Effector memory CD4-positive, alpha-beta T cell (primary cell): ENCODE measurements at regions not wholly inside any gene's neighbourhood (a gene's known extent, or its start where the extent isn't known, plus 50 kb on each side); places are given as distances from the start of the nearest gene placed in this dataset.

Source experiments
- DNase-seq, 3 donors: peaks; one replicate each; pipeline ENCODE4 v3.0.0-alpha.2; 2020
- H3K27ac ChIP-seq: 2 replicates; pipeline ENCODE4 v1.7.0; 2013; ENCODE audit warnings: mild to moderate bottlenecking, low read length, moderate library complexity; ENCODE audit not compliant: insufficient read depth, poor library complexity, severe bottlenecking
- H3K27me3 ChIP-seq: replicated peaks from 2 replicates; pipeline ENCODE4 v1.7.0; 2013; ENCODE audit warnings: mild to moderate bottlenecking, low read length; ENCODE audit not compliant: insufficient read depth, control insufficient read depth, poor library complexity, severe bottlenecking
- H3K36me3 ChIP-seq: 2 replicates; pipeline ENCODE4 v1.7.0; 2013; ENCODE audit warnings: mild to moderate bottlenecking, low read length, moderate library complexity; ENCODE audit not compliant: control insufficient read depth, insufficient read depth
- H3K4me1 ChIP-seq: 2 replicates; pipeline ENCODE4 v1.7.0; 2013; ENCODE audit warnings: low read length, mild to moderate bottlenecking; ENCODE audit not compliant: control insufficient read depth, insufficient read depth, poor library complexity, severe bottlenecking
- H3K4me3 ChIP-seq: 2 replicates; pipeline ENCODE4 v1.7.0; 2013; ENCODE audit warnings: low read length, low read depth, mild to moderate bottlenecking; ENCODE audit not compliant: insufficient read depth, poor library complexity, severe bottlenecking
- H3K9me3 ChIP-seq: 2 replicates; pipeline ENCODE4 v1.7.0; 2013; ENCODE audit warnings: mild to moderate bottlenecking, low read length, moderate library complexity; ENCODE audit not compliant: control insufficient read depth

DNA sequence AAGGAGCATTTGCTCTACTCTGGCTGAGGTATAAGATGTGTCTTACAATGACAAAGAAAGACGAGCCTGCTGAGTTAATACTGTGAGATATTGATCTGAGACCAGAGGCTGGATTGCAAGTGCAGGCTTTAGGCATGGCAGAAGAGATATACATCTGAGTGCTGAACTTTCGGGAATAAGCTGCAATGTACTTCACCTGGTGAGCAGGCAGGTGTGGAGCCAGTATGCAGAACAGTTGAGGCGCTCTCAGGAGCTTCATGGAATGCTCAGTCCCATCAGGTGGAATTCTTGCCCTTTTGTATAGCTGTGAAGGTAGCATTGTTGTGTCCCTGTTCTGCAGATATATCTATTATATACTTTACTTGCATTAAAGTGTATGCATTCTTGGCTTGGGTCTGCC lies 179.3 kb upstream of the RIMS1 start:
- Histone ChIP-seq H3K27ac (no peak overlapping the region), H3K9me3 (no peaks in the 10 kb centered on the region), H3K4me1 (no peaks in the 10 kb centered on the region), H3K4me3 (no peak overlapping the region), H3K36me3 (no peaks in the 10 kb centered on the region), H3K27me3 (no peaks in the 10 kb centered on the region)
- DNase-seq, result no peak

DNA sequence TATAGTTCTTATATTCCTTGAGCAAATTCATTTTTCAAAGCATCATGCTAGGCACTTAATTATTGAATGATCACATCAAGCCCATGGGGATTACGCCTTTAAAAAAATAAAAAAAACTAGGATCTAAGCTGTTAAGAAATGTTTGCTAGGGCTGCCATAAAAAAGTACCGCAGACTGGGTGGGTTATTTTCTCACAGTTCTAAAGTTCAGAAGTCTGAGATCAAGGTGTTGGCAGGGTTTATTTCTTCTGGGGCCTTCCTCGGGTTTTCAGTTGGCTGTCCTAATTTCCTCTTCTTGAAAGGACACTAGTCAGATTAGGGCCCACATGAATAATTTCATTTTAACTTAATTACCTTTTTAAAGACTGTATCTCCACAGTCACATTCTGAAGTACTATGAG lies 165.6 kb upstream of the RIMS1 start:
- H3K9me3 ChIP-seq, result no peaks in the 10 kb centered on the region
- H3K4me3 ChIP-seq, result no peak overlapping the region
- H3K27ac ChIP-seq, result no peak overlapping the region
- no peaks in the 10 kb centered on the region for H3K4me1 ChIP-seq
- H3K36me3 ChIP-seq, result no peaks in the 10 kb centered on the region
- no peak for DNase-seq
- no peaks in the 10 kb centered on the region for H3K27me3 ChIP-seq

DNA sequence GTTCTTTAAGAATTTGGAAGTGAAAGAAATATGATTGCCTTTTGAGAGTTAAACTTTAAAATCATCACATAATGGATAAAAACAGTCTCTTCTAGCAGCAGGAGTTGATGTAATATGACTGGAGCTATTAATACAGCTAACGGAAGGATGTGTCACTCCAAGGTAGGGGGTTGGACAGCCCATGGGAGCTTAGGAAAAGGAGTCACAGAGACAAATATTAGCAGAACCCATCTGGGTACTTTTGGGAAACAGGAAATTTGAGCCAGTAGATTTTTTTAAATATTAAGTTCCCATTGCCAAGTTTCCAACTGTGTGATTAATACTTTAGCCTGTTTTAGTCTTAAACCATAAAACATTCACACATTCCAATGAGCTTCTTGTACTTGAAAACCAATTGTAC lies 164.7 kb upstream of the RIMS1 start:
- no peaks in the 10 kb centered on the region for H3K4me1 ChIP-seq
- no peak overlapping the region for H3K27ac ChIP-seq
- no peaks in the 10 kb centered on the region for H3K9me3 ChIP-seq
- no peak for DNase-seq
- H3K27me3 ChIP-seq, result no peaks in the 10 kb centered on the region
- H3K4me3 ChIP-seq, result no peak overlapping the region
- H3K36me3 ChIP-seq, result no peaks in the 10 kb centered on the region

DNA sequence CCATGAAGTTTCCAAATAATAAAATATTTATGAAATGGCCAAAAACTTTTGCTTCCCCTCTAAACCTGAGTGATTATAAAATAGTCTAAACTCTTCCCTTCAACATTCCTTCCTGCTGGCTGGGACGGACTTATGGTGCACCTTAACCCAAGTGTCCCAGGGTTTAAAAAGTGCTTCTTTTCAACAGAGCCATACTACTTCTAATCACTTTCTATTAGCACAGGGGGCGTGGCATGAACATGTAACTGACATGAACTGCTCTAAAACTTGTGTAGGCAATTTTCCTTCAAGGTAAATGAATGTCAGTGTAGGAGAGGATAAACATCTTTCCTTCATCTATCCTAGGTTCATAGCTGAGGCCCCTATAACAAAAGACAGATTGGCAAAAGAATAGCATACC lies 163.6 kb upstream of the RIMS1 start:
- Histone ChIP-seq H3K4me3 (no peak overlapping the region), H3K4me1 (no peaks in the 10 kb centered on the region), H3K27me3 (no peaks in the 10 kb centered on the region), H3K27ac (no peak overlapping the region), H3K9me3 (no peaks in the 10 kb centered on the region), H3K36me3 (no peaks in the 10 kb centered on the region)
- no peak for DNase-seq

DNA sequence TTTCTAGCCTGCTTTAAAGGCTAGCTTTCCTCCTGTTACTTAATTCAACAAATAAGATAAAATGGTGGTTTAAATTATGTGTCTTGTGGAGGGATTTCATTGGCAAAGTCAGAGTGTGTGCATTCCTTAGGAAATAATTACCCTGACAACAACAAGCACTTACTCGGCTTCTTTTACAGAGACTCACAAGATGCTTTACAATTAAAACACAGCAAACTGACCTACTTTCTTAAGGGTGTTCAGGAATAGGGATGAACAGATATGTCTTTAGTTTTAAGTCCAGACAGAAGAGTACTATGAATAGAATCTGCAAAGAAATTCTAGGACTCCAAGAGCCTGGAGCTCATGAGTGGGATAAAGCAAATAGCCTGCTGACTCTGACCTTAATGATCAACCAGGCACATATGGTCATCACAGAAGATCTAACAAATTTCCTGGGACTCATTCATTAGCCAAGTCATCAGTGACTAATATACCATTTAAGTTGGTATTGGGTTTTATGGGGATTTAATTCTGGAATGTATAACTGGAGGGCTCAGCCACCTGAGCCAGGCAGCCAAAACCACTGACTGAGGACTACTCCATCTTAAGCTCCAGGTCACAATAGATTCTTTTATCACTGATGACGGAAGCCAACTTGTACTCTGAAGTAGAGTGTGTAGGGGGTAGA lies 161.8 kb upstream of the RIMS1 start:
- no peaks in the 10 kb centered on the region for H3K36me3 ChIP-seq
- H3K4me3 ChIP-seq, result no peak overlapping the region
- DNase-seq, result no peak
- no peaks in the 10 kb centered on the region for H3K4me1 ChIP-seq
- H3K27ac ChIP-seq, result no peak overlapping the region
- H3K27me3 ChIP-seq, result no peaks in the 10 kb centered on the region
- H3K9me3 ChIP-seq, result no peaks in the 10 kb centered on the region

DNA sequence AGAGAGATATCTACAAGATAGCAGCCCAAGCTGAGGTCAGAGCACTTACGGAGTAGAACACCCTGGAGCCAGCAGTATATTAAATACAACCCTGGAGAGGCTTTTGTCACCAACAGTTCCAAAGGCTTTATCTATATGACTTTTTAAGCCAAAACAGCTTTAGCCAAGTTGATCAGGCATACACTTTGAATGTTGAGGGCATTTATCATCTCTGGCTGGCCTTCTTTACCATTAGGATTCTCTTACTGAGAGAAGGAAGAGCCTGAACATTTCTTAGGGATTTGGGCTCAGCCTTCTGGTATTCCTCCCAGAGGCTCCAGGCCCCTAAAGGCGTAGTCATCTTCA lies 161.3 kb upstream of the RIMS1 start:
- Histone ChIP-seq H3K4me1 (no peaks in the 10 kb centered on the region), H3K27ac (no peak overlapping the region), H3K27me3 (no peaks in the 10 kb centered on the region), H3K36me3 (no peaks in the 10 kb centered on the region), H3K4me3 (no peak overlapping the region), H3K9me3 (no peaks in the 10 kb centered on the region)
- no peak for DNase-seq

DNA sequence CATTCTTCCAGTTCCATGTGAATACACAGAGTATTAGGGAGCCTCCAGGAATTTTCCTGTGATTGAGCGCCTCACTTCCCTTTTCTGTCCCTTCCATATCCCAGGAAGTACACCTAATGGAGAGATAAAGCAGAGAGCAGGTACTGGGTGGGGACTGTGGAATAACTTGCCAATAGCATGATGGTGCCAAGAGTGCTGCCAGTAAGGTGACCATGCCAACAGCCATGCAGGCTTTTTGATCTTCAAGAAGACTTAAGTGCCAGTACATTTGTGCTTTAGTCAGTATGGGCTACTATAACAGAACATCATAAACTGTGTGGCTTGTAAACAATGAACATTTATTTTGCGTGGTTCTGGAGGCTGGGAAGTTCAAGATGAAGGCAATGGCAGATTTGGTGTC lies 160.2 kb upstream of the RIMS1 start:
- Histone ChIP-seq H3K9me3 (no peaks in the 10 kb centered on the region), H3K27ac (no peak overlapping the region), H3K4me1 (no peaks in the 10 kb centered on the region), H3K36me3 (no peaks in the 10 kb centered on the region), H3K4me3 (no peak overlapping the region), H3K27me3 (no peaks in the 10 kb centered on the region)
- DNase-seq, result no peak

DNA sequence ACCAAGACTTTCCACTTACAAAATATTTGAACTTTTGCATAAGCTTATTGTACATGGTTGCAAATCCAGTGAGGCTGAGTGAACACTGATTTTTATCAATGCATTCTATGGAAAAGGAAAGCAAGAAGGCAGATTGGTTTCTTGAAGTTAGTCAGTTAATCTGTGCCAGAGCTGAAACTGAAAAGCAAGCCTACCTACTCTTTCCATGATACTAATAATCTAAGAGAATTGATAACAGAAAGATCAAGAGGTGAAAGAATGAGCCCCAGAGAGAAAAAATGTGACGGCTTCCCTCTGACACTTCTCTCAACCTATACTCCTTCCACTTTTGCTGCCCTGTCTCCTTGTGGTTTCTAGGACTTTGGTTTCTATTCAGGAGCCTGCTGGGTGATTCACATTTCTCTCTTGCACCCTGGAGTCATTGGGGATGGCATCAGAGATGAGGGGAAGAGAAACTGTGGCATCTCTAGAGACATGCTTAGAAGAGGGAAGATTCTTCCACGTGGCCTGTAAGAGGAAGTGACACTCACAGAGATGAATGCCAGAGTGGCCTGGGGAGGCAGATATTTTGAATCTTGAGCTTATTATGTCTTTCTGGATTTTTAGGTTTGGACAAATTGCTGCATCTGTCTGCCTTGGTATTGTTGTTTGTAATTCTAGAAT lies 158.6 kb upstream of the RIMS1 start:
- H3K36me3 ChIP-seq, result no peaks in the 10 kb centered on the region
- no peaks in the 10 kb centered on the region for H3K9me3 ChIP-seq
- no peak overlapping the region for H3K4me3 ChIP-seq
- no peaks in the 10 kb centered on the region for H3K4me1 ChIP-seq
- no peak for DNase-seq
- H3K27me3 ChIP-seq, result no peaks in the 10 kb centered on the region
- H3K27ac ChIP-seq, result no peak overlapping the region

DNA sequence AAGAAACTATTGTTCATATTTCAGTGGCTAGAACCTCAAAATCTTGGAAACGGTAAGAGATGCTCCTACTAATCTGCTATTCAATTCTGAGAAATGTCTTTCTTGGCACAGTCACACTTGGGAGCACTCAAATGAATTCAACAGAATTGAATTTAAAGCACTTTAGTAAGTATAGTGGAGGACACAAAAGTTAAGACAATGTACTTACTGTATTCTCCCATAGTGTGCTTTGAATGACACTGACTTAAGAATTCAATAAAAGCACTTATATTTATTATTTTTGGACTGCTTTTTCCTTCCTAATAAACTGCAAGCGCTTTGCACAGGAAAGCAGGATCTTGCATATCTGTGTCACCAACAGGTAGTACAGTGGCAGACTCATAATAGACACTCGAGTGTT lies 156.1 kb upstream of the RIMS1 start:
- no peak overlapping the region for H3K27ac ChIP-seq
- no peaks in the 10 kb centered on the region for H3K27me3 ChIP-seq
- H3K4me1 ChIP-seq, result no peaks in the 10 kb centered on the region
- no peak overlapping the region for H3K4me3 ChIP-seq
- DNase-seq, result no peak
- H3K36me3 ChIP-seq, result no peaks in the 10 kb centered on the region
- H3K9me3 ChIP-seq, result no peaks in the 10 kb centered on the region

DNA sequence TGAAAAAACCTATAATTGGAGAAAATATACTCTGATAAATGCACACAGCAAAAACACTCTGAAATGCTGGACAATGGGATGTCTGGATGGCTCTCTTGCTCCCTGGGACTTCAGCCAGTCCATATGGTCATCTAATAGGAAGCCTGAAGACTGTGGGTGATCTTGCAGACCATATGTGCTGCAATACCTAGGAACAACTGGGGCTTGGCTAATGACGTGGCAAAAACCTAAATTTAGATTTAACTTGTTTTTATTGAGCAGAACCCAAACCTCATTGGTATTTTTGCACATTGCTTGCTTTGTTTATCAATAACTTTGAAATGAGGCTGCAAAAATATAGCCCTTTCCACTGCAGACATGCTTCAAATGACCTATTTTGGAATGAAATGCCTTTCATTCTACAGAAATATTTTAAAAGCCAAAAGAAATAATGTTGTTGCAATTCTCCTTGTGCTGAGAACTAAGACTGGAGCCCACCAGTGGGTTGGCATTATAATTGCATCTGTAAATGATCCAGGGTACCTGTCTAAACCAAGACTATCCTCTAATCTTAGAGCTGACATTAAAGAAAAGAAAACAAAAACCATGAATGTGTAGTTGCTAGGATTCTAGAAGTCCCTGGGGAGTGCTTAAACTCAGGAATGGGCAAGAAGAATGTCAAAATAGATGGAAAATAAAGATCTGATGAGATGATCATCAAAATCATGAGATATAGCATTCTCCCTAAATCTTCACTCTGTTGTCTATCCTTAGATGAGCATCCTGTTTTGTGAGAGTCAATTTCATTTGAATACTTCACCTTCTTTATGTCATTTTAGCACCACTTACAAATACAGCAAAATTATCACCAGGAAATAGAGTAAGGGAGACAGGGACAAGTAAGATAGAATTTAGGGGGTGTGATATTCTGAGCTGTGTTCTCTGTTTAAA lies 152.1 kb upstream of the RIMS1 start:
- no peaks in the 10 kb centered on the region for H3K4me1 ChIP-seq
- H3K36me3 ChIP-seq, result no peaks in the 10 kb centered on the region
- no peak for DNase-seq
- no peaks in the 10 kb centered on the region for H3K27me3 ChIP-seq
- no peaks in the 10 kb centered on the region for H3K9me3 ChIP-seq
- no peak overlapping the region for H3K27ac ChIP-seq
- H3K4me3 ChIP-seq, result no peak overlapping the region
